ENCODE measurements at regions not wholly inside any gene's neighbourhood (a gene's known extent, or its start where the extent isn't known, plus 50 kb on each side); places are given as distances from the start of the nearest gene placed in this dataset.

GRCh38 chr13:40341501-40341900, 324.9 kb downstream of the FOXO1 start:
- no peak for TF ChIP-seq POLR2A (IDR thresholded peaks at IDR 0.05)
- no peak for TF ChIP-seq CTCF (IDR thresholded peaks at IDR 0.05)
- no peak for TF ChIP-seq POLR2AphosphoS5 (IDR thresholded peaks at IDR 0.05)
- Histone ChIP-seq H3K4me3 (no peak overlapping the region), H3K36me3 (no peaks in the 10 kb centered on the region), H3K27ac (no peak overlapping the region), H3K9me3 (no peaks in the 10 kb centered on the region), H3K4me1 (no peaks in the 10 kb centered on the region), H3K27me3 (no peaks in the 10 kb centered on the region)
- intact Hi-C loops (cut with DNase I; ENCODE audit: low total_unique reads) = no loop called here
- no peak for DNase-seq (ENCODE audit: low spot score in 2 of 2)

- no peak for TF ChIP-seq POLR2A (IDR thresholded peaks at IDR 0.05)
- TF ChIP-seq POLR2AphosphoS5 (IDR thresholded peaks at IDR 0.05) = no peak
- no peak for TF ChIP-seq CTCF (IDR thresholded peaks at IDR 0.05)
- Histone ChIP-seq H3K27me3 (no peaks in the 10 kb centered on the region), H3K4me3 (no peak overlapping the region), H3K36me3 (no peaks in the 10 kb centered on the region), H3K27ac (no peak overlapping the region), H3K4me1 (no peaks in the 10 kb centered on the region), H3K9me3 (no peaks in the 10 kb centered on the region)
- intact Hi-C loops (cut with DNase I; ENCODE audit: low total_unique reads) = no loop called here
- DNase-seq (ENCODE audit: low spot score in 2 of 2) = no peak
Observed at GRCh38 chr13:40342461-40342860, 324.0 kb downstream of the FOXO1 start.

GRCh38 chr13:40342901-40343300, 323.5 kb downstream of the FOXO1 start:
- Histone ChIP-seq H3K4me3 (no peak overlapping the region), H3K27me3 (no peaks in the 10 kb centered on the region), H3K36me3 (no peaks in the 10 kb centered on the region), H3K27ac (no peak overlapping the region), H3K9me3 (no peaks in the 10 kb centered on the region), H3K4me1 (no peaks in the 10 kb centered on the region)
- intact Hi-C loops (cut with DNase I; ENCODE audit: low total_unique reads) = no loop called here
- TF ChIP-seq CTCF (IDR thresholded peaks at IDR 0.05) (no peak), POLR2A (IDR thresholded peaks at IDR 0.05) (no peak), POLR2AphosphoS5 (IDR thresholded peaks at IDR 0.05) (no peak)
- no peak for DNase-seq (ENCODE audit: low spot score in 2 of 2)

GRCh38 chr13:40343550-40344269, 322.7 kb downstream of the FOXO1 start:
- Histone ChIP-seq H3K4me3 (no peak overlapping the region), H3K27me3 (no peaks in the 10 kb centered on the region), H3K36me3 (no peaks in the 10 kb centered on the region), H3K9me3 (no peaks in the 10 kb centered on the region), H3K4me1 (no peaks in the 10 kb centered on the region), H3K27ac (no peak overlapping the region)
- intact Hi-C loops (cut with DNase I; ENCODE audit: low total_unique reads) = no loop called here
- DNase-seq (ENCODE audit: low spot score in 2 of 2) = no peak
- no peak for TF ChIP-seq POLR2AphosphoS5 (IDR thresholded peaks at IDR 0.05)
- TF ChIP-seq POLR2A (IDR thresholded peaks at IDR 0.05) = no peak
- TF ChIP-seq CTCF (IDR thresholded peaks at IDR 0.05) = no peak

GRCh38 chr13:40344270-40345148, 321.9 kb downstream of the FOXO1 start:
- Histone ChIP-seq H3K27ac (no peak overlapping the region), H3K9me3 (no peaks in the 10 kb centered on the region), H3K4me3 (no peak overlapping the region), H3K4me1 (no peaks in the 10 kb centered on the region), H3K36me3 (no peaks in the 10 kb centered on the region), H3K27me3 (no peaks in the 10 kb centered on the region)
- intact Hi-C loops (cut with DNase I; ENCODE audit: low total_unique reads) = no loop called here
- TF ChIP-seq POLR2AphosphoS5 (IDR thresholded peaks at IDR 0.05) (no peak), POLR2A (IDR thresholded peaks at IDR 0.05) (no peak), CTCF (IDR thresholded peaks at IDR 0.05) (no peak)
- no peak for DNase-seq (ENCODE audit: low spot score in 2 of 2)

Measured in breast epithelium (tissue), 4 donors.